ENCODE measurements at regions not wholly inside any gene's neighbourhood (a gene's known extent, or its start where the extent isn't known, plus 50 kb on each side); places are given as distances from the start of the nearest gene placed in this dataset.
"Not testable (repeated sequence)": the region's sequence is repeated elsewhere in the genome, so short reads cannot be mapped to it uniquely, and the experiment has no call there.

DNA sequence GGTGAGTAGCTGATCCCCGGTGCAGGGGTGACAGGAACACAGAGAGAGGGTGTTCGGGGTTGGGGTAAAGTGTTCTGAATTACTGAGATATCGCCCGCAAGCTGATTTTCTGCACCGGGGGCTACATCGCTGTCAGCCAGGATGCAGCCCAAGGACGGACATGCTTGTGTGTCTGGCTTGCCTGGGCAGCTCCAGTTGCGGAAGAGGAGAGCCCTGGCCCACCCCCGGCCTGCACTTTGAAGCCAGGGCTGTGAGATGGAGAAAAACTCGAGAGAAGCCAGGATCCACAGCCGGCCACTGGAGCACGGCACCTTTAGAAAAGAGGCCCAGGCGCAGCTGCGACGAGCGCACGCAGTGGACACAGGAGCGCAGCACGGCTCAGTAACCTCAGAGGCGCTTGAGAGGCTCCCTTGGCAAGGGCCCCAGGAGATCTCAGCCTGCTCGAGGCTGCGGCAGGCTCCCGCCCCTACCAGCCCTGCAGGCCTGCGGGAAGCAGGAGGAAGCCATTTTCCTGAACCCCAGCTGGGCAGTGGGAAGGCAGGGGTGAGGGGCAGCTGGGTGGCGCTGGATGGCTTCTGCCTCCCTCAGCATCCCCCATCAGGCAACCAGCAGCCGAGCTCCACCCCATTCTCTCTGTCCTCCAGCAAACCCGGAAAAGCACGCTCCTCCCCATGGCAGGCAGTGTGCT lies 59.2 kb downstream of the C9orf50 start:
- DNase-seq (ENCODE audit: low spot score), result no peak

DNA sequence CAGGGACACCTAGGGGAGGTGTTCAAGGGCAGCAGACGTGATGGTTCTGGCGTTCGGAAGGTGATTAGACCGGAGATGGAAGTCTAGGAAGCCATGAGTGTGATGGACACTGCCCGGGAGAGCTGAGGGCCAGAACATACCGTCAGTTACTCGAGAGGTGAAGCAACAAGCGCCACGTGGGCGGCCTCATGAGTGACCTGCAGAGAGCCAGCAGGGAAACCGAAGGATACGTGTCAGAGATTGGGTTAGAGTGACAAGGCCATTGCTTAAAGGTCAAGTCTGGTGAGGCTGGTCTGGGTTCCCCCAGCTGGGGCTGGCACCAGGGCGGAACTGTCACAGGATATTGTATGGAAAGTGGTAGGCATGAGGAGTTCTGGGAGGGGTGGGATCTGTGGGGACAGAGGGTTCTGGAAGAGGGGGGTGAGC lies 60.0 kb downstream of the C9orf50 start:
- no peak for DNase-seq (ENCODE audit: low spot score)

DNA sequence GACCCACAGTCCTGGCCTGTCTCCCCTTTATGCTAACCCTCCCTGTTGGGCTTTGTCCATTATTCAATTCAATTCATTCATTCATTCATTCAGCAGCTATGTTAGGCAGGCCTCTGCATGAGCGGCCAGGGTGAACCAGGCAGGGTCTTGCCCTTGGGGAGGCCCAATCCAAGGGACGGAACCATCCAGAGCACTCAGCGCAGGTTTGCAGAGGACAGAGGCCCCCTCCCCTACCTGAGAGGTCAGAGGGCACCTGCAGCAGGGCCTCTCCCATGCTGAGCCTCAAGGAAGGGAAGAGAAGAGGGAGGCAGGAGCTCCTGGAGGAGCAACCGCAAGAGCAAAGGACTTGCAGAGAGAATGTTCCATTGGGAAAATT lies 61.4 kb downstream of the C9orf50 start:
- no peak for DNase-seq (ENCODE audit: low spot score)

DNA sequence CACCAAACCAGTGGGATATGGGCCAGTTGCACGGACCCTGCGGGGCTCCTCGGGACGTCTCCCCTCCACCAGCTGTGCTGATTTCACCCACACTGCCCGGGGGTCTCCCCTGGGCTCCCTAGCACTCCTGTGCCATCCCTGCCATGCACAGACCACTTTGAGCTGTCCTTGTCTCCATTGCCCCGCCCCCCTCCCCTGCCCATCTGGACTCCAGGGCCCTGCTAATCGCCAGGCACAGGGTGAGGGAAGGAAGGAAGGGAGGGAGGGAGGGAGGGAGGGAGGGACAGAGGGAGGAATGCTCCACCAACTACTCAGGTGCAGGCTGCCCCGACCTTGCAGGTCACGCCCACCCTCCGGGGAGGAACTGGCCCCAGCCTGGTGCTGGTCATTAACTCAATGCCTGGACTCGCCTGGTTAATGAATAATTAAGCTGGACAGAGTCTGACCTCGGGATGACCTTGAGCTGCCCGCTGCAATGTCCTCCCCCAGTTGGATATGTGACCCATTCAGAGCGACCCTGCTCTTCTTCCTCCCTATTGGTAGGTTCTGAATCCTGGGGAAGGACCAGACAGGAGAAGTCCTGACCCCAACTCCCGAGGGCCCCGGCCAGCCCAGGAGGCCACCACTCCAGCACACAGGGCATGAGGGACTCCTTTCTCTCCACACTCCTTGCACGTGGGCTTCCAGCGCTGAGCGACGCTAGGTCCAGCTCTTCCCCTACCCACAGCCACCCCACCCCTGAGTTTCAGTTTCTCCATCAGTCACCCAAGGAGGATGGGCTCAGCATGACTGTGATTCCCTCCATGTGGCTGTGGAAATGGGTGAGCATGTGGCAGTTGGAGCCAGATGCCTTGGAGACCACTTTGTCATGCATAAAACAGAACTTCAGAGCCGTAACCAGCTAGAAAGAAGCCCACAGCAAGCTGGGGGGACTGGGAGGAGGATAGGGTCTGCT lies 62.1 kb downstream of the C9orf50 start:
- DNase-seq (ENCODE audit: low spot score), result no peak

DNA sequence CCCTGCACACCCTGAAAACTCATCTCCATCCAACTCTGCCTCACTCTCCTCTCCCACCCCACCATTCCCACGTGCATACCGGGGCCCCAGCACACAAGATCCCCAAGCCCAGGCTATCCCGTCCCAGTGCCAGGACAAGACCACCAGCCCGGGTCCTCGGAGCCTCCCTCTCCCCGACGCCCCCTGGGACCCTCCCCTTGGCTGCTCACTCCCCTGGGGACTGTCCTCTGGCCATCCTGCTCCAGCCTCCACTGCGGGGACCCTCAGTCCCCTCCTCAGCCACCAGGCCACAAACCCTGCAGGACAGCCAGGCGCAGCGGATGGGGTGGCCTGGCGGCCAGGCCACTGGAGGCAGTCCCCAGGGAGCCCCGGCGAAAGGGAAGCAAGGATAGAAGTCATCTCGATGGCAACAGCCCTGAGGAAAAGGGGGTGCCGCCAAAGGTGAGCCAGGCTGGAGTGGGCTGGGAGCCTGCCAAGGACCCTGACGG lies 62.8 kb downstream of the C9orf50 start:
- DNase-seq (ENCODE audit: low spot score), result no peak

DNA sequence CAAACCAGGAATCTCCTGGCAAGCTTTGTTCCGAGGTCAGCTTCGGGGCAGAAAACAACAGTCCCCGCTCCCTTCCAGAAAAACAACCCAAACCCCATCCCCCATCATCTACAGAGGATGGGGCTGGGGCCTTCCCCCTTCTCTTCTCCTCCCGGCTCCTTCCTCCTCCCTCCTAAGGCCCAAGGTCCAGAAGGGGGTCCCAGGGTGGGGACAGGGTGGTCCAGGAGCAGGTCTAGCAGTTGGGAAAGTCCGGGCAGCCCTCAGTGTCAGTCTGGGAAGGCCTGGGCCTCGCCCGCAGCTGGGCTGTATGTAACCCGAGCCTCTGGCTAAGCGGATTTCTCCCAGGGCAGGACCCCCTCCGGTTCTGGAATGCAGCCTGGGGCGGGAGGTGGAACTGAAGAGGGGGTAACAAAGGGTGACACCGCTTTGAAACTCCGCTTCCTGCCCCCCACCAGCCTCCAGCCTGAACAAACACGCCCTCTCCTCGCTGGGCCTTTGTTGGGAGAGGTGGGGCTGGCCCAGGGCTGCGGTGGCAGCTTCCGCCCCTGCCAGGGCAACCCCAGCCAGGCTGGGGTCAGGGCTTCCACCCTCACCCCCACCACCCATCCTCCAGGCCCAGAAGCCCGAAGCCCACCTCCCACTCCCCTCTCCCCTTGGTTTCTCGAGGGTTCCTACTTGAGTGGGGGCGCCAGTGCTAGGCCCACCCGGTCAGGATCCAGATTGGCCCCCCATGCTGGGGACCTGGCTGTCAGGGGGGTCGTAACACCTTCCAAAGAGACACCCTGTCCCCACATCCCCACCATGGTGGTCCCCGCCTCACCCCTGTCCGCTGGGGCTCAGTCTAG lies 63.5 kb downstream of the C9orf50 start:
- DNase-seq (ENCODE audit: low spot score), result no peak

DNA sequence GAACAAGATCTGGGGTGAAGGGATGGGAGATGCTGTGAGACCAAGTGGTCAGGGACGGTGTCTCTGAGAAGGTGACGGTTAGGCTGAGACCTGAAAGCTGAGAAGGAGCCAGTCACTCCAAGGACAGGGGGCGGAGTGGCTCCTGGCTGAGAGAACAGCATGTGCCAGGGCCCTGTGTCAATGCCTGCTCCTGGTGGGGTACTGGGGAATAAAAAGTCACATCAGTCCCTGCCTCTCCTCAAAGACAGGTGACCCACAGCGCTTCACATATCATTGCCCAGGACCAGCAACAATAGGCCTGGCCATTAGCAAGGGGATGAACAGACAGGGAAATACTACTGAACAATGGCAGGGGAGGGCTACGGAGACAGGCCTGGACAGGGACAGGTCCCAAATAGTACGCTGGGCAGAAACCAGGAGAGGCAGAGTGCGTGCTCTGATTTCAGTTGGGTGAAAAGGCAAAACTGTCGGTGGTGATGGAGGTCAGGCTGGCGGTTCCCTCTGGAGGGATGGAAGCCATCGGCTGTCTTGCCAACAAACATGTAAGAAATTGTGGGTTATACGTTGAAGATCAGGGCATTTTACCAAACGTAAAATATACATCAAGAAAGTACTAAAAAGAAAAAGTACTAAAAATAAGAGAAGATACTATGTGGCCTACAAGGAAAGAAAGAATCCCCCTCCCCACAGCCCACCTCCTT lies 64.3 kb downstream of the C9orf50 start:
- no peak for DNase-seq (ENCODE audit: low spot score)

DNA sequence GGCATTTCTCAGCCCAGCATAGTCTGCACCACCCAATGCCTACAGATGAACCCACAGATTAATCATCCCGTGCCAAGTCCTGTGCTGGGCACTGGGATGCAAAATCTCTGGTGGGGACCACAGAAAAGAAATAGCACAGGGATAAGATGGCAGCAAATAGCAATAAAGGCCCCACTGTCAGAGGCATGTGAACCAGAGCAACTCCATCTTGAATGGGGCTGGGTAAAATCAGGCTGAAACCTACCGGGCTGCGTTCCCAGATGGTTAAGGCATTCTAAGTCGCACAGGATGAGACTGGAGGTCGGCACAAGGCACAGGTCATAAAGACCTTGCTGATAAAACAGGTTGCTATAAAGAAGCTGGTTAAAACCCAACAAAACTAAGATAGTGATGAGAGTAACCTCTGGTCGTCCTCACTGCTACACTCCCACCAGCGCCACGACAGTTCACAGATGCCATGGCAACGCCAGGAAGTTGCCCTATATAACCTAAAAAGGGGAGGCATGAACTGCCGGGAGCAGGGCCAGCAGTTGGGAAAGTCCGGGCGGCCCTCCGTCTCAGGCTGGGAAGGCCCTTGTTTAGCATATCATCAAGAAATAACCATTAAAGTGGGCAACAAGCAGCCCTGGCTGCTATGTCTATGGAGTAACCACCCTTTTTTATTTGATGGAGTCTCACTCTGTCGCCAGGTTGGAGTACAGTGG lies 65.2 kb downstream of the C9orf50 start:
- DNase-seq (ENCODE audit: low spot score), result no peak

DNA sequence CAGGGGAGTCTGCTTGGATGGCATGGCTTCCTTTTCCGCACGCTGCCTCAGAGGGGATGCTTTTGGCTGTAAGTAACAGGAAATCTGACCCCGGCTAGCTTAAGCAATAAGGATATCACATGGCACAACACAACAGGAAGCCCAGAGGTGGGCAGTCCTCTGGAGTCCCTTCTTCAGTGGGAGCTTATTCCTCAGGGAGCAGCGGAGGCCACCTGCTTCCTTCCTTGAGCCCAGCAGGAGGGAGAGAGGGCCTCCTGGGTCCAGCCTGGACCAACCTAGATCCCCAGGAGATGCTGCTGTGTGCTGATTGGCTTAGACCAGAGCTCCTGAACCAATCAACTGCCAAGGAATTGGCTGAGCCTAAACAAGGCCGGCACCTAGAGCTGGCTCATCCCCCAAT lies 66.3 kb downstream of the C9orf50 start:
- no peak for DNase-seq (ENCODE audit: low spot score)

DNA sequence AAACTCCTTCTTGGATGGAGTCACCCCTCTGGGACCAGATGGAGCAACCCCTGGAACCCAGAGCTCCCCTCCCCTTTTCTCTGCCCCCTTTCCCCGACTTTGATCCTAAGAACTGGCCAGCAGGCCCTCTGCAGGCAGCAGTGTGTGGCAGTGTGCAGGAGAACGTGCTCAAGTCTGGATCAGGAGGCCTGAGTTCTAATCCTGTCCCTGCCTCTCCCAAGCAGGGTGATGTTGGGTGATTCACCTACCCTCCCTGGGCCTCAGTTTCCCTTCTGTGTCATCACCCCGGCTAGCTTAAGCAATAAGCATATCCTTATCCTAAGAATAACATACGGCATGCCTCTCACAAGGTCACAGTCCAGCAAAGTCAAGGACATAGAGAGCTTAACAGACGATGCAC lies 67.6 kb downstream of the C9orf50 start:
- no peak for DNase-seq (ENCODE audit: low spot score)

DNA sequence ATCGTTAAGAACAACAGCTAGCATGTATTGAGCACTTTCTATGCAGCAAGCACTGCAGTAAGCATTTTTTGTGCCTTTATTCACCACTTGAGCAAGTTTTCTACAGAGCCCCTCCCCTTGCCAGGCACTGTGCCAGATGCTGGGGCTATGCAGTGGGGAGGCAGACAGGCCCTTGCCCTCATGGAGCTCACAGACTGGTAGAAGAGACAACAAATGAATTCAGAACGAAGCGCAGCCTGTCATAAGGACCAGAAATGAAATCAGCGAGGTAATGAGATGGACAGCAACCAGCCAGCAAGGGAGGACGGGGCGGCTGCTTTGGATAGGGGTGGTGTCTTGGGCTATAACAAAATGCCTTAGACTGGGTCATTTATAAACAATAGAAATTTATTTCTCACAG lies 68.8 kb downstream of the C9orf50 start:
- no peak for DNase-seq (ENCODE audit: low spot score)

DNA sequence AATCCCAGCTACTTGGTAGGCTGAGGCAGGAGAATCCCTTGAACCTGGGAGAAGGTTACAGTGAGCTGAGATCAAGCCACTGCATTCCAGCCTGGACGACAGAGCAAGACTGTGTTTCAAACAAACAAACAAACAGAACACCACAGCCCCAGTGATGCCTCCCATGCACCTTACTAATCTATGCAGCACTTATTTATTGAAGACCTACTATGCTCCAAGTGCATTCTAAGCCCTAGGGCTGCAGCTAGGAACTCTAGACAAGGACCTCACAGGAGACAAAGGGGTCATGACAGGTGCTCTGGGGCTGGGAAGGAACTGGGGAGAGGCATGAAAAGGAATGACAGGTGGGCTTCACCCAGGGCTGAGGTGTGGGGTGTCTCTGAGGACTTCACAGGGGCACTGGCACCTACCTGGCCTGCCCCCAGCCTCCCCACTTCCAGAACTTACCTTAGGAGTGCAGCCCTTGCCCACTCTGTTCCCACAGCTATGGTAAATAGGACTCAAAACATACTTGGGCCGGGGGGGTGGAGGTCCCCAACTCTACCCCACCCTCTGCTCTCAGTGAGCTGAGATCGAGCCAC lies 69.4 kb downstream of the C9orf50 start:
- no peak for DNase-seq (ENCODE audit: low spot score)

DNA sequence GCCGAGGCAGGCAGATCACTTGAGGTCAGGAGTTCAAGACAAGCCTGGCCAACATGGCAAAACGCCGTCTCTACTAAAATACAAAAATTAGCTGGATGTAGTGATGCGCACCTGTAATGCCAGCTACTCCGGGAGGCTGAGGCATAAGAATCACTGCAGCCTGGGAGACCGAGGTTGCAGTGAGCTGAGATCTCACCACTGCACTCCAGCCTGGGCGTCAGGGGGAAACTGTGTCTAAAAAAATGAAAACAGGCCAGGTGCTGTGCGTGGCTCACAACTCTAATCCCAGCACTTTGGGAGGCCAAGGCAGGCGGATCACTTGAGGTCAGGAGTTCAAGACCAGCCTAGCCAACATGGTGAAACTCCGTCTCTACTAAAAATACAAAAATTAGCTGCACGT lies 69.9 kb downstream of the C9orf50 start:
- DNase-seq (ENCODE audit: low spot score), result not testable (repeated sequence)

DNA sequence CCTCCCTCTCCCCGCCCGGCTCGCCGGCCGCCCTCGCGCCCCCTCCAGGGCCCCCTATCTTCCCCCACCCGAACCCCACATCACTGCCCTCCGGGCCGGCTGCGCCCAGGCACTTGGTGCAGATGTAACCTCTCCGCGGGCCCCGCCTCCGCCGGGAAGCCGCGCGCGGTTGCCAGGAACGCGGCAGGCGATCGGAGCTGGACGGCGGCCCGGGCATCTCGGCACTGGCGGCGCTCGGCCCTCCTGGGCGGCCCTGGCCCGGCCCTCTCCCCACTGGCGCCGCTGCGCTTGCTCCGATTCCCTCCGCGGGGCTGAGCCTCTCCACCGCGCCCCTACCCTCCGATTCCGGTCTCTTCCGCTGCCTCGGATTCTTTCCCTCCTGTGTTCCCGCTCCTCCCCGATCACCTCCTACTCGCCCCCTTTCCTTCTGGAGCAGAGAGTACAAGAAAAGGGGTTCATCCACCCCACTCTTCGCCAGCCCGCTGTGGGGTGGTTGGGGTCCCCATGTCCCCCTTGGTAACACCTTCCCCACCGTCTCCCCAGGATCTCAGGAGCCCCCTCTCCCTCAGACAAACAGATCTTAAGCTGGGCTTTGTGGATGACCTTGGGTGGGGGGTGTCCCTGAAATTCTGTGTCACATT lies 70.6 kb downstream of the C9orf50 start:
- no peak for DNase-seq (ENCODE audit: low spot score)

DNA sequence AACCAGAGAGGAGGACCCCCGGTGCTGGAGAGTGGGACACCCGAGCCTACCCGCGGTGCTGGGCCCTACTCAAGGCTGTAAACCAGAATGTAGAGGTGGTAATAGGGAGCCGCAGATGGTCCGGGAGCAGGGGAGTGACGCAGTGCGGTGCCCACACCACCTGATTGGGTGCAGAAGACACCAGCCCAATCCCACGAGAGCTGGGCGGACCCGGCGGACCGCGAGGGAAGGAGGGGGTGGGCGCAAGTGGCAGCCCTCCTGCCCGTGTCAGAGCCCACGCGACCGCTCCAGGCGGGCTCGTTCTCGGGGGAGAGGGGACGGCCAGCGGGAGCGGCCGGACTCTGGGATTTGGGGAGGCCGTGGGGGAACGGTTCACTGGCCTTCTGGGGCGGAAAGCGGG lies 71.2 kb downstream of the C9orf50 start:
- no peak for DNase-seq (ENCODE audit: low spot score)

DNA sequence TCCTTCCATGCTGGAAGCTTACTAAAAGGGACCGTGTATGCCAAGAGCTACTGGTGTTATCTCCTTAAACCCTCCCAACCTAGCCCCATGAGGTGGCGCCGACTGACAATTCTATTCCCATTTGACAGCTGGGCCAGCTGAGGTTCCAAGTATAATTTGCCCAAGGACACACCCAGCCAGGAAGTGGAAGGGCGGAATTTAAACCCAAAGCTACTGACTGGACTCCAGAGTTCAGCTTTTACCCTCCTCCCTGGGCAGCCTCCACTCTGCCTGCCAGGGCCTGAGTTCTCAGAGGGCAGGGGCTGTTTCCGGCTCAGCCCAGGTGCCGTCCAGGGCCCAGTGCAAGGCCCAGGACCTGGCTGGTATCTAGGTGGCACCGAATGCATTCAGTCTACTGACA lies 71.8 kb downstream of the C9orf50 start:
- no peak for DNase-seq (ENCODE audit: low spot score)

DNA sequence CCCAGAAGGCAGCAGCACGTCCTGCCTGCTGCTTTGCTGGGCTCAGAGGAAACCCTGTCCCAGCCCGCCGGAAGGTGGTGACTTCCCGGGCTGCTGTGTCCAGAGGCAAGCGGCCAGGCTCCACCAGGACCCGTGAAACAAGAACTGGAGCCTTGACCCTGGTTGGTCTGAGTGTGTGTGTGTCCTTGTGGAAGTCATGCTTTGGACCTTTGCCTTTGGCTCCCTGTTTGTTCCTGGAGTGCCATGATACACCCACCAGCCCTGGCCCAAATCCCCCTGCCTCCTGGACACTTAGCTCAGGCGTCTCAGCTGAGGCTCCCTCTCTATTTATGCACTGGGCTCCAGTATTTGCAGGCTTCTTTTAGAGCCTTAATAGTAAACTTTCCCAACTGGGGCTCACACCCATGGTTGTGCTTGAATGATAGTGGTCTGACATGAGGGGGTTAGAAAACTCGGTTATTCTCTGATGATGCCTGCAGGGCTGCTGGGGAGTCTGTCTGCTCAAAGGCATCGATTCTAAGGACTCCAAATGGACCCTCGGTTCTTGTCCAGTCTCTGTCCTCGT lies 72.2 kb downstream of the C9orf50 start:
- DNase-seq (ENCODE audit: low spot score), result no peak

DNA sequence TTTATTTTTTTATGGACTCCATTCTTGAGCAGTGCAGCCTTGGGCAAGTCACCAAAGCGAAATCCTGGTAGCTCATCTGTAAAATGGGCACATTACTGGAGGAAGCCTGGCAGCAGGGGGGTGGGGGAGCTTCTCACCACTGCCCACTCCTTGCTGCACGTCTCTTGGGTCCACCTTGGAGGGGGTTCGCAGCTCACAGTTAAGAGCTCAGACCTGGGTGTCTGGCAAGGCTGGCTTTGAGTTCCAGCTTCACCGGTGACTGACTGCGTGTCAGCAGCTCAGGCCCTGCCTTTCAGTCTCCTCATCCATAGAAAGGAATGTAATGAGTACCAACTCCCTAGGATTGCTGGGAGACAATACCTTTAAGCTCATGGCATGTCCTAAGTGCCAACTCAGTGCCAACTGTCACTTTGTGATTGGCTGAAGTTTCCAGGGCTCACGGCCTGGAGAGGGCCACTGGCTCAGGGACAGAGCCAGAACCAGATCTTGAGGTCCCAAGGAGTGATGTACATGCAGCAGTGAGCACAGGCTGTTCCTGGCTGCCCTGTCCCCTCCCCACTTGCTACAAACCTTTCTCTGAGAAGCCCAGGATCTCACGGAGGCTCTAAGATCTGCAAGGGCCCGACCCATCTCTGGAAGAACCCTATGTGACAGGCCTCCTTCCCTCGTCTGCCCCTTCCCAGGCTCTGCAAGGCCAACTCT lies 72.9 kb downstream of the C9orf50 start:
- no peak for DNase-seq (ENCODE audit: low spot score)

DNA sequence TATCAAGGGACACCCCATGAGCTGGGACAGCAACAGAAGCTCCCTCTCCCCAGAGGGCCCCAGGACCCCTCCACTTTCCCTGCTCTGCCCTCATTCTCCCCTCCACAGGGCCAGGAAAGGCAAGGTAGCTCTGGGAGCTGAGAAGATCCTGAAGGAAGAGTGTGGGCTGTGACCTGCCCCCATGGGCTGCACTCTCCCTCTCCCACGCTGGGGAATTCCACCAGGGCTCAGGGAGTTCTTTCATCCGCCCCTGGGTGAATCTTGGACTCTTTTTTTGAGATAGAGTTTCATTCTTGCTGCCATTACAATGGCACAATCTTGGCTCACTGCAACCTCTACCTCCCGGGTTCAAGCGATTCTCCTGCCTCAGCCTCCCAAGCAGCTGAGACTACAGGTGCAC lies 73.8 kb downstream of the C9orf50 start:
- DNase-seq (ENCODE audit: low spot score), result no peak
